Activated CD8-positive, alpha-beta memory T cell treated with anti-CD3 and anti-CD28 coated beads, Interleukin-2, amount 50 U/mL, for 24 hours (primary cell): ENCODE measurements at regions not wholly inside any gene's neighbourhood (a gene's known extent, or its start where the extent isn't known, plus 50 kb on each side); places are given as distances from the start of the nearest gene placed in this dataset.
"Not testable (repeated sequence)": the region's sequence is repeated elsewhere in the genome, so short reads cannot be mapped to it uniquely, and the experiment has no call there.

Source experiments
- DNase-seq: peaks from one replicate; pipeline ENCODE4 v3.0.0-alpha.2; 2020; ENCODE audit errors: extremely low read depth

DNA sequence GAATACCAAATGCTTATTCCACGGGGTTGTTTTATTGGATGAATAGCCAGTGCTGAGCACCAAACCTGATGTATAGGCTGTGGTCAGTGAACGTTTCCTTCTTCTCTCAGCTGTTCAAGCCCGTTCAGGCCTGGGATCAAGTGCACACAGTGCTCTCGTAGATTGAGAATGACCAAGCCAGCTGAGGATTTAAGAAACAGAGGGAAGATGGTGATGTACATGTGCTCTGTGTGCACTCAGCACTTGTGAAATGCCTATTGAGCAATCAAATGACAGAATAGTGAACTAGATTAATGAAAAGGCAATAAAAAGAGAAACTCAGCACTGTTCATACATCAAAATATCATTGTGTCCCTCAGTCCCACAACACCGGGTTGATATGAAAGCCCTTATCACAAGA, 302.5 kb downstream of the BMPER start:
- DNase-seq = no peak

DNA sequence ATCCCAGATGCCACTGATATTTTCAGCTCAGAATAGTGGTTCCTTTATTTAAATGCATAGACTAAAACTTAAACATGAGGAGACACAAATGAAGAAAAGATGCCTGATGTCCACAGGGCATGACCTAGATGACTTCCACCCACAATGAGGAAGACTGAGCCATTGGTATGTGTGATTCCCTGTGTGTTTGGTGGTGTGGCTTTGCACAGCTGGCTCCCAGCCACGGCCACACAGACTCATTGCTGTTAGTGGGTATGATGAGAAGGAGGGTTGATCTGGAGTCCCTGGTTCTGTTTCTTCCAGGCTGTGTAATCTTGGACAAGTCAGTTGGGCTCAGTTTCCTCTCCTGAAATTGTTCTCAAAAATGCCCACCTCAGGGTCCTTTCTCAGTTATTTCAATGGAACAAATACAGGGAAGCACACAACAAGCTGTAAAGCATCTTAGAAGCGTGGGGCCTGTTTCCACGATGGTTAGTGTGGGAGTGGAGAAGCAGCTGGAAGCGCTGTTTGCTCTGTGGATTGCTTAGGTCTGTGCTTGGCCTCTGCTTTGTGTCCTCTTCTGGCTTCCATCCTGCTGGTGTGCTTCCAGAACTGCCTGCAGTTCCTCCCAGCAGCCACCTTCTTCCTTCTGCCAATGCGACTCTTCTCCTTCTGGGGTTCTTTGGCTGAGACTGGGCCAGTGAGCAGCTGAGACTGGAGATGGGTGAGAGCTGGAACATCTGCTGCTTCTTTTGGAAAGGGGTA, 303.7 kb downstream of the BMPER start:
- DNase-seq = no peak

DNA sequence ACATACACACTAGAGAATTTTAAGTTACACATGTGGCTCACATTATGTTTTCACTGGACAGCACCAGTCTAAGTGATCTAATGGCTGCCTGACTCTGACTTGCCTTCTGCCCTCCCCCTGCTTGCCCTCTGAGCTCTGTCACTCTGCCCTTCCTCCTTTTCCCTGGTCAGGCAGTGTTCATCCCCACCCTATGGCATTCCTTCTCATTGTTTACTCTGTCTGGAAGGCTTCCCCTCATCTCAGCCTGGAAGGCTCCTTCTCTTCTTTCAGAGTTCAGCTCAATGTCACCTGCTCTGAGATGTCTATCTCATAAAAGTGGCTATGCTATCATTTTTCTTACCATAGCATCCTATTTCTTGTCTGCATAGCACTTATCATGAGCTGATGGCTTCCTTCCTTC, 305.7 kb downstream of the BMPER start:
- DNase-seq = no peak

DNA sequence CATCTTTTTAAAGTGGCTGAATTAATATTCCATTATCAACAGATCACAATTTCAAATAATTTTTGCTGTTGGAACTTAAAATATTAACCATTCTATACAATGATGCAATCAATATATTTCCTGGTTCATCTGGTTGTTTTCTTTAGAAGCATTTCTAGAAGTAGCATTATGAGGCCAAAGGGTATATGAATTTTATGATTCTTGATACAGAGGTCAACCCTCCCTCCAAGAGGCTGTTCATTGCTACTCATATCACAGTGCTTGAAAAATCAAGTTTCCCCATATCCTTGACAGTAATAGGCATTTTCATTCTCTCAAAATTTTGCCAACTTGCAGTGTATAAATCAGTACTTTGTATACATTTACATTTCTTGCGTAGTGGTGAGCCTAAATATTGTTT, 312.6 kb downstream of the BMPER start:
- DNase-seq = no peak

DNA sequence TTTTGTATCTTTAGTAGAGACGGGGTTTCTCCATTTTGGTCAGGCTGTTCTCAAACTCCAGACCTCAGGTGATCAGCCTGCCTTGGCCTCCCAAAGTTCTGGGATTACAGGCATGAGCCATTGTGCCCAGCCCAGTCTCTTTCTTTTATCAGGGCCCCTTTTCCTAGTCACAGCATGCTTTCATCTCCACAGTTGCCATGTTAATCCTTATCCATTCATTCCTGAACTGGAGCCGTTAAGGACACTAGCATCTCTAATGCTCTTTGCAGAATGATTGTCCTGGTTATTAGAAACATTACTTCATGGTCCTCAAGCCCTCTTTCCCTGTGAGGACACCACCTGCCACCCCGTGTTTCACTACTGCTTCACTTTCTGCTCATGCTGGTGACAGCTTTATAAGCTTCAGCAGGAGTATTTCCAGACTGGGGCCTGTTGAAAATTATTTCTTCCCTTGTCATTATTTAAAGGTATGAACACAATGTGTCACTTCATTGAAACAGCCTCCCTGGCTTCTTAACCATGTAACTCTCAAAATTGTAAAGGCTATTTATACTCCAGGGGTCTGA, 313.9 kb downstream of the BMPER start:
- DNase-seq = no peak

DNA sequence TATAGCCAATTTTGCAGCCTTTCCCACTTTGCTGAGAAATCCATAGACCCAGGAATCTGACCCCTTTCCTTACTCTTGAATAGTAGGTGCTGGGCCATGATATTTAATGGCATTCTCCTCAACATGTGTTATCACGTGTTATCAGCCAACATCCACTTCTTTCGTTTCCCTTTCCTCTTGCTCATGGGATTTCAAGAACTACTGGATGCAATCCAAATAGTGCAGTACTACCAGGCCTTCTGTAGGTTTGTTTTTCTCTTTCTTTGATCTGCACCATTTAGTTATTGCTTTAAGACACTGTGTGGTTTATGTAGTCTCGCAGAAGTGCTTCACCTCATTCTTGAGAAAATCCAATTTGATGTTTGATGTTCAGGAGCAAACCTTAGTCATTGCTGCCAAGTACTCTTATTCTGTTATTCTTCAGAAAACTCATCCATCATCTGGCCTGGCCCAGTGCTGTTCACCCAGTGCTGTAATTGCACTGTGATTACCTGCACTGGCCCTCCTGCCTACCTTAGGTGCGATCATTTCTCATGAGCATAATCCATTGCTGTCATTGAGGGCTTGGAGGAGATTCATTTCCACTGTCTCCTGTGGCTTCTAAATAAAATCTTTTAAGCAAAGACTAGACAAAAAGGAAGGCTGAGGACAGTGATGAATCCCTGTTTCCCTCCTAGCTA, 315.3 kb downstream of the BMPER start:
- no peak for DNase-seq

DNA sequence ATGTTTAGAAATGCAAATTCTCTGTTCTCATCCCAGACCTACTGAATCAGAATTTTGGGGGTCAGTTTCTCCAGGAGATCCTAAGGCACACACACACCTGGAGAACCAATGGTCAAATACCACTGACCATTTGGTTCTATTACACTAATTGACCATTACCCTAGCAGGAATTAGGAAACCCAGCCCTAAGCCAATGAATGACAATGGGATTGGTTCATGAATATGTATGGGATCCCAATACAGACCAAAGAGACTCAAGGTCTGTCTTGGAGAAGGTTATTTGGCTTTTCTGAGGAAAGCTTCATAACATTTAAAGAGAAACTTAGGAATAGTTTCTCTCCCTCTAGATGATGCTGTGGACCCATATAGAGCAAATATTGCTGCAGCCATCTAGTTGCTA, 317.0 kb downstream of the BMPER start:
- DNase-seq = no peak

DNA sequence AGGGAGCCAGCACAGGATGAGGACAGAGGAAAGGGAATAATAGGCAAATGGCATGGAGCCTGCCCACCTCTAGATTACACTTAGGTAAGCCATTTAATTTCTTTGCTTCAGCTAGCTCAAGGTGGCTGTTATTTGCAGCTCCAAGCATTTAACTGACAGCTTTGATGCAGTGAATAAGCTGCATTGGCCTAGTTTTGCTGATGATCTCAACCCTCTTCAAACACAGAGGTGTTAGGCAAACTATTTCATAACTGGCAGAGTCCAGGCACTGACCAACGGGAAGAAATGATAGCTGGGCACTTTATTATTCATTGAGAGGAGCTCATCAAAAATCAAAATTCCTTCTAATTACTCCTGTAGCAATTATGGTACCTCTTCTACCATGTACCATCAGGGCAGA, 317.4 kb downstream of the BMPER start:
- DNase-seq = no peak

DNA sequence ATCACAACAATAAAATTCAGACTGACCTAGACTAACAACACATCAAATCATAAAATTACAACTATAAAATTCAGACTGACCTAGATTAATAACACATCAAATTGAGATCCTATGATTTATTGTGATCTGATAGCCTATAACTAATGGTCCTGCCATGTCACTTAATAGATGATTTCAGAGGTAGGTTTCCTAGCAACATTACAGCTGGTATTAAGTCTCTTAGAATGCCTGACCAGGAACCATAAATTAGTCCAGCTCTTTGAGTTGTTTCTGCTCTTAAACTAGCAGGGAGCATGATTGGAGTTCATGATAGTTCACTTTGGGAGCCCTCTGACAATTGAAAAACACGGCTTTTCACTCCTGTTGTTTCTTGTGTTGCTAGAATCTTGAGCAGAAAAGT, 318.9 kb downstream of the BMPER start:
- no peak for DNase-seq

DNA sequence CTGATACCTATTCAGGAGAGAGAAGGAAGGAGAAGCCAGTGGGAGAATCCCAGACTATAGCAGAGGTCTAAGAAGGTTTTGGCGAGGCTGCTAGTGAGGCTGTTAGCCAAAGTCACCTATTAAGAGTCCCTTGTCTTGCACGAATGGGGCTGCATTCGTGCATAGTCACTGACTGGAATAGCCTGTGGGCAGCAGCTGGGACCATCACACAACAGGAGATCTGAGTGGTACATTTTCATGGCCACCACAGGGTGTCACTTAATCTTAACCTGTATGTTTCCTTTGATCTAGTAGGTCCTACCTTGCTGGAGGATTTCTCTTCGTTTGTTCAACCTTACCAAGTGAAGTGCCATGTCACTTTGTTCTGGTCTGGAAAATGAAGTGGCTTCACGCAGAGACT, 319.9 kb downstream of the BMPER start:
- no peak for DNase-seq

DNA sequence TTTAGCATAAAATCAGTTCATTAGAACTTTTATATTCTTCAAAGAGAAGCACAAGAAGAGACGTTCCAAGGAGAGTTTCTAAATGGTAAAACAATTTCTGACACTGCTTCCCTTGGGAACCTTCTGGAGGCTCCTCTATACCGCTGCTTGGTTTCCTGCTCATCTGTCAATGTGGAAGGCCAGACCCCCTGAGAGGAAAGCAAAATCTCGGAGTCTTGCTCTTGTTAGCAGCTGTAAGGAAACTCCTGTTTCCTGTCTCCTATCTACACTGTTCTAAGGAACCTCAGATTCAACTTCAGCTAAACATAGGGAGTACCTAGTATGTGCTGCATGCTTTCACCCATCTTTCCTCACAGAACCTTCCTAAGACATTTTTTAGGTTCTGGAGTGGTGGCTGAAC, 322.2 kb downstream of the BMPER start:
- DNase-seq = no peak

DNA sequence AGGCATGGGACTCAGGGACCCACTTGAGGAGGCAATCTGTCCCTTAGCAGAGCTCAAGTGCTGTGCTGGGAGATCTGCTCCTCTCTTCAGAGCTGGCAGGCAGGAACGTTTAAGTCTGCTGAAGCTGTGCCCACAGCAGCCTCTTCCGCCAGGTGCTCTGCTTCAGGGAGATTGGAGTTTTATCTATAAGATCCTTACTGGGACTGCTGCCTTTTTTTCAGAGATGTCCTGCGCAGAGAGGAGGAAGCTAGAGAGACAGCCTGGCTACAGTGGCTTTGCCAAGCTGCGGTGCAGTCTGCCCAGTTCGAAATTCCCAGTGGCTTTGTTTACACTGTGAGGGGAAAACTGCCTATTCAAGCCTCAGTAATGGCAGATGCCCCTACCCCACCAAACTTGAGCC, 329.8 kb downstream of the BMPER start:
- not testable (repeated sequence) for DNase-seq

DNA sequence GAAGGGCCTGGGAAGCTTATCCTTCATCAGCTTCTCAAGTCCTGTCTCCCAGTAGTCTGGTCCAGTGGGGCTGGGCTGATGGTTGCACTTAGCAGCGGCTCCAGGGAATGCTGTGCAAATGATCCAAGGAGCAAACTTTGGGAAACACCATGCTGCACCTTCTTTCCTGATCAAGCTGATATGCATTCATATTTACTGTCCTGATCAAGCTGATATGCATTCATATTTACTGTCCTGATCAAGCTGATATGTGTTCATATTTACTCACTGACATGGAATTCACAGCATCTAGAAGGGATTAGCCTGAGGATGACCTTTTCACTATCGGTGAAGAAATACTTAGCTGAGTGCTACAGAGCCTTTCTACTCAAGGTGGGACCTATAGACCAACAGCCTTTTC, 330.7 kb downstream of the BMPER start:
- DNase-seq = no peak

DNA sequence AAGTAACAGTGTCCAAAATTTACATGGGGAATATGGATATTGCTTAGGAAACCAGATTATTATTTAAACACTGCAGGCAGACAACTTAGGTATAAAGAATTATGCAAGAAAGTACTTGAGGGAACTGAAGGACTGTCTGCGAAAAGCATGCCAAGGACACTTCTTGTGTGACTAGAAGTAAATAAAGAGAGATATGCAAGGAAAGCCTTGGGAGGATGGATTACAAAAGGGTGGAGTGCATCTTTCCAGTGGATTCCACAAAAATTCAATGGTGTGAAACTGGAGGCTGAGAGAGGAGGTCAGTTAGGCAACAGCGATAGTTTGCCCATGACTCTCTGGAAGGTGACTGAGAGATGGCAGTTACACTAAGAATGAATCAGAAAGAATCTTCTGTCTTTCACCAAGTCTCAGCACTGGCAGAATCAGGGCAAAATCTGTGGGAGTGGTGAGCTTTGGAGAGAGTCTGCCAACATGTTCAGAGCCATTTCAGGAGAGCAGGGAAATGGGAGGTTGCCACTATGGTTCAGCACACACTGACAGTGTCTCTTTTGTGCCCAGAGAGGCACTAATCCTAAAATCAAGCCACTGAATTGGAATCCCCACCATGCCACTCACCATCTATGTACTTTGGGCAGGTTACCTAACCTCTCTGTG, 331.6 kb downstream of the BMPER start:
- DNase-seq = no peak

DNA sequence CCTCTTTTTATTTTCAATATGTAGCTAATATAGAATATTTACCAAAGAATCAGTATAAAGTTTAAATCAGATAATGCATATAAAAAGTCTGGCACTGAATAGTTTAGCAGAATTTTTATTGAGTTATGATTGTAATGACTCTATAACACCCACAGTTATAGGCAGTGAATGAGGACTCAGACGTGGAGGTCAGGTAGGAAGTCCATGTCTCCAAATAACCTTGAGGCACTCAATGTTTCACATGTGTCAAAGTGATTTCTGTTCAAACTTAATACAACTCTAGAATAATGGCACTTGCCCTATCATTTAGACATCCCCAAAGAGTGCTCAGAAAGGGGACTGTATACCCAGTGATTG, 332.1 kb downstream of the BMPER start:
- DNase-seq = no peak

DNA sequence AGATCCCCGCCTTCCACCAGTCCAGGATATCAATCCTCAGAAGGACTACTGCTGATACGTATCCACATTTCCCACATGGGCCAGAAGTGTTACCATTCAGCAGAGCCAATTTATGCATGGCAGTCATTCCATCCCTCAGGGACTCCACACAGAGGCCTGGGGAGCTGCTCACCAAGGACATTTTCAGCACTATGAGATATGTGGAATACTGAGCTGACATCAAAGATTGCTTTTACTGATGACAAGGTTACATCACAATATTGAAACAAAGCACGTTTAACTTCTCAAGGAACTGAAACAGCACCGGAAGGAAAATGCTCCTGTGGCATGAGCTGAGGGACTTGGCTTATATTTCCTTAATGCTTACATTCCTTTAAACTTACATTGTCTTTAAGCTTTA, 335.1 kb downstream of the BMPER start:
- DNase-seq = no peak

DNA sequence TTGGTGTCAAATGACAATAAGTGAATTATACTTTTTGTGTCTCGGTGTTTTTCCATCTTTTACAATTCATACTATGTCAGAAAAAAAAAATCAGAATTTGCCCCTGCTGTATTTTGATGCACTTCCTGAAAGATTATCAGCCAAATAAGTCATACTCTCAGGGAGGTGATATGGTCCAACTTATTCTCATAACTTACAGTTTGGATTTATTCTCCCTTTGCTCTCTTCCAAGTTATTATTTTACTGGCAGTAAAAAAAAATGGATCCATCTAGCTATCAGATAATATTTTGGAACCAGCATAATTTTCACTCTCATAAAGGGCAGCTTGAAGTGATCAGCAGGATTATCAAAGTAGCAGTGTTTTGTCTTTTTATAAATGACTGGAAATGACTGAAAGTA, 337.1 kb downstream of the BMPER start:
- DNase-seq = no peak

DNA sequence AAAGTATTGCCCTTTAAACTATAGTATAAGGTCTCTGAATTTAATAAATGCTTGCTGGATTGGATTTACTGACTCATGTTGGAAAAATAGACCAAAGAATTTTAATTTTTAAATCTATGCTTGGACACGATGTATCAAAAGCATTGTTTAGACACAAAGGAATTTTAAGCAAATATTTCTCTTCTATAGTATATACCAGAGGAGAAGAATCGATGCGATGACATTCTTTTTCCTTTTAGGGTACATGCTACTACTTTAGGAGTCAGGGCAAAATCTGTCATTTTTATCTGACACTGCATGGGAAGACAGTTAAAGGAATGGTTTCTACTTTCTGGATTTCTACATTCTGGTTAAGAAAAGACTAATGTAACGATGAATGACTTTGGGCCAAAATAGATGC, 339.9 kb downstream of the BMPER start:
- no peak for DNase-seq

DNA sequence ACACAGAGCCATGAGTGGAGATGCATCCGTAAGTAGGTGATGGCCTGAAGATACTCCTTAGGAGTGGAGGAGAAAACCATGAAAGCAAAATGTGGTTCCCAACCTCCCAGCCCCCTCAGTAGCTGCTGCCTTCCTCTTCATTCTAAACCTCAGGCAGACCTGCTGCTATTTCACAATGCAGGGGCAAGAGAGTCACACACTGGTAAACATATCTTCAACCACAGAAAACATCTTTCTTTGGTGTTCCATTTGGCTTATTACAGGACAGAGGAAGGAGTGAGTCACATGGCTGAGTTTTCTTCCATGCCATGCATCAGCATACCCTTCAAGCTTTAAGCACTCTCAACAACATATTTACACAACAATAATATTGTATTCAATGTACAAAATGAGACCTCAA, 342.1 kb downstream of the BMPER start:
- DNase-seq = no peak

DNA sequence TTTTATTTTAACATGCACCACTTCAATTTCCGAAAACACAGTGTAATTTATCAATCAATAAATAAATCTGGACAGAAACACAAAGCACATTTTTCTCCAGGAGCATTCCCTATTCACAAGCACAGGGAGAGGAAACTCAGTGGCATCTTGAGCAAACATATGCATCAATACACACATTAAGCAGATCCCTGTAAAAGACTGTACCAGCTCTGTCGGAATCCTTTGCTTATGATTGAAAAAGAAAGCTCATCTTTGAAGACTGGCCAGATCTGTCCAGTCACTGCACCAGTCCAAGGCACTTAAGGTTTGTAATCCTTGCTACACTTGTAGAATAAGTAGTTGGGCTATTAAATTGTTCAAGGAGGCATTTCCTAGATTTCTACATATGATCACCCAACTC, 343.9 kb downstream of the BMPER start:
- no peak for DNase-seq

DNA sequence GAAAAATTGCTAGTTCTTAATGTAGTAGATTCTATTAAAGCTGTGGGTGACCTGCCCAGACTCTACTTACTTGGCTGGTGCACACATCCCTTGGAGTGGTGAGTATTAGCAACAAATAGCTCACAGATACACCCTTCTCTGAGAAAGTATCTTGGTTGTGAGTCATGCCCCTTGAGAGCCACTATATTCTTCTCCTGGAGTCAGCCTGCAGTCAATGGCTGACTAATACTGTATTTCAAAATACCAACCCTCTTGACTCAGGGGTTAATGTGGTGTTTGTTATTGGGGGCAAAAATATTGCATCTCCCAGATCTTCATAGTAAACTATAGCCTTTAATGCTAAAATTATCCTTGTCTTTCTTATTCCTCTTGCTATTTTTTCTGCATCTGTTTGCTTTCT, 354.9 kb downstream of the BMPER start:
- no peak for DNase-seq

DNA sequence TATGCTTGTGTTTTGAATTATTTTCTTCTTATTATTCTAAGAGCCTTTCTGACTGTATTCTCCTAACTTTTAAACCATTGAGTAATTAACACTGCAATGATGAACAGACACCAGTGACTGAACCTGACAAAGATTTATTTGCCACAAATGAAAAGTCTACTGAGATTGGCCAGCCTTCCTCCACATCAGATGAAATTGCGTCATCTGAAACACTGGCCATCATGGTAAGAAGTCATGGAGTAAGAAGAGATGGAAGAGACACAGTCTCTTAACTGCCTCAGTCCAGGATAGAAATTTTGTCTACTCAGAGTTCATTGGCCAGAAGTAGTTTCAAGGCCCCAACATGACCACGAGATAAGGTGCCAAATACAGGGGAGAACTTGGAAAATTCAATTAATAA, 357.8 kb downstream of the BMPER start:
- DNase-seq = no peak

DNA sequence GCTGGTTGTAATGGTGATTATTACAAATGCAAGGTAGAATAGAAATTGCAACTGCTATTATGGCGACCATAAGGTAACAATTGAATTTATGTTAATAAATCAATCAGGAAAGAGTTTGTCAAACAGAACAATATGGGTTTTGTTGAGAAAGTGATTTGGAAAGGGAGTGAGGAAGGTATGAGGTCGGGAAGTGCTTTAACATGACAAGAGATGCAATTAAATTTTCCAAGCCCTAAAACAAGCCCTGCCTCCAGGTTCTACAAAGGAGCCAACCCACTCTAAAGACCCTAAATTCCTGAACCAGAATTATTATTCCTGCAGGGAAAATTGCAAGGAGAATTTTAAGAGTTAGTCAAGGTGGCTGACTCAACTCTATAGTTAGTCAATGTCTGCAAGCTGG, 363.7 kb downstream of the BMPER start:
- DNase-seq = no peak
